ENCODE measurements at regions not wholly inside any gene's neighbourhood (a gene's known extent, or its start where the extent isn't known, plus 50 kb on each side); places are given as distances from the start of the nearest gene placed in this dataset.

DNA sequence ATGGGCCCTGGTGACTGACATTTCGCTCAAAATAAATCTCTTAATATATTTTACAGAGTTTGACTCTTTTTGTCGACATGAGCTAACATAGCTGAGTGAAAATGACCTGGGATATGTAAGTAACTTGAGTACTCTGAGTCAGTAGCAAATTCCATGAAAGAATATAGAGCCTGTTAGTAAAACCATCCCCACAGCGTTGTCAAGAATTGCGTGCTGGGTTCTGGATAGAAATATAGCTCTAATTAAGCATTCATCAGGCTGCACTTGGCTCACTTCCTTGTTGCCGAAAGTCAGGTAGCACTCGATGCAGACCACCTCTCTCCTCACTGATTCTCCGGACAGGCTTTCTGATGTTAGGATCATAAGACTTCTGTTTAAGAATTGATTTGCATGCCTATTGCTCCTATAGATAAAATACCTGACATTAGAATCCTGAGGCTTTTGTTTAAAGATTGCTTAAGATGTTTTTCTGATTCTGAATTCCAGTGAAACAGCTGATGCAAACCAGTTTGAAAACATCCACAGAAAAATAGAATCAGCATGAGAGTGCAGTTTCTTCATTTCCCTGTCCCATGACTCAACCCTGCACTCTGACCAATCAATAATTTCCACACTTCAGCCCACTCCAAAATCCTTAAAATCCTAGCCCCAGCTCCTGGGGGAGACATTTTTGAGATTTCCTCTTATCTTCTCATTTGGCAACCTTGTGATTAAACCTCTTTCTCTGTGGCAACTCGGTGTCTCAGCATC lies 310.6 kb downstream of the DIRAS2 start:
- Histone ChIP-seq H3K27ac (no peak overlapping the region), H3K4me3 (no peak overlapping the region), H3K27me3 (no peaks in the 10 kb centered on the region), H3K4me1 (no peaks in the 10 kb centered on the region), H3K9me3 (no peaks in the 10 kb centered on the region), H3K36me3 (no peaks in the 10 kb centered on the region)
- no peak for ATAC-seq
- TF ChIP-seq, protein P1, sequence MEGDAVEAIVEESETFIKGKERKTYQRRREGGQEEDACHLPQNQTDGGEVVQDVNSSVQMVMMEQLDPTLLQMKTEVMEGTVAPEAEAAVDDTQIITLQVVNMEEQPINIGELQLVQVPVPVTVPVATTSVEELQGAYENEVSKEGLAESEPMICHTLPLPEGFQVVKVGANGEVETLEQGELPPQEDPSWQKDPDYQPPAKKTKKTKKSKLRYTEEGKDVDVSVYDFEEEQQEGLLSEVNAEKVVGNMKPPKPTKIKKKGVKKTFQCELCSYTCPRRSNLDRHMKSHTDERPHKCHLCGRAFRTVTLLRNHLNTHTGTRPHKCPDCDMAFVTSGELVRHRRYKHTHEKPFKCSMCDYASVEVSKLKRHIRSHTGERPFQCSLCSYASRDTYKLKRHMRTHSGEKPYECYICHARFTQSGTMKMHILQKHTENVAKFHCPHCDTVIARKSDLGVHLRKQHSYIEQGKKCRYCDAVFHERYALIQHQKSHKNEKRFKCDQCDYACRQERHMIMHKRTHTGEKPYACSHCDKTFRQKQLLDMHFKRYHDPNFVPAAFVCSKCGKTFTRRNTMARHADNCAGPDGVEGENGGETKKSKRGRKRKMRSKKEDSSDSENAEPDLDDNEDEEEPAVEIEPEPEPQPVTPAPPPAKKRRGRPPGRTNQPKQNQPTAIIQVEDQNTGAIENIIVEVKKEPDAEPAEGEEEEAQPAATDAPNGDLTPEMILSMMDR (IDR thresholded peaks at IDR 0.05): no peak
- no peak for TF ChIP-seq POLR2AphosphoS5 (IDR thresholded peaks at IDR 0.05)
- WGBS, 2 donors (ENCODE audit: low coverage in 1 of 2): 70 to 79% methylated on average over 7 to 8 of the region's 8 CpGs

DNA sequence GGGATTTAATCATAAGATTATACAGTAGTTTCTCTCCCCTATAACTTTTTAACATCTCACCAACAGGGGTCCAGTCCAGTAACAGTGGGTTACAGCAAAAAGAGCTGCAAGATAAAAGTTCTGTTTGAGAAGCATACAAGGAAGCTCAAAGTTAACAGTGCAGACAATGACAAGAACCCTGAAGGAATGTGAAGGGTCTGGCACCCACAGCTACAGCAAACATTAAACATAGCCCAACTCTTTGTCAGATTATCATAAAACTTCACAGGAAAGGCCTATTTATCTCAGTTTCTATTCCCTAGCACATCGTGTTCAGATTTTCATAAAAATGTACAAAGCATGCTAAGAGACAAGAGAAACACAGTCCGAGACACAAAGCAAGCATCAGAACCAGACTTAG lies 309.4 kb downstream of the DIRAS2 start:
- H3K27ac ChIP-seq: no peak overlapping the region
- H3K27me3 ChIP-seq: no peaks in the 10 kb centered on the region
- 62 to 88% methylated on average over 1 to 2 of the region's 2 CpGs for WGBS, 2 donors (ENCODE audit: low coverage in 1 of 2)
- H3K36me3 ChIP-seq: no peaks in the 10 kb centered on the region
- no peaks in the 10 kb centered on the region for H3K9me3 ChIP-seq
- TF ChIP-seq POLR2AphosphoS5 (IDR thresholded peaks at IDR 0.05) (no peak), POLR2A (IDR thresholded peaks at IDR 0.05) (no peak), EP300 (IDR thresholded peaks at IDR 0.05) (no peak)
- TF ChIP-seq, protein P1 (IDR thresholded peaks at IDR 0.05): no peak
- H3K4me3 ChIP-seq: no peak overlapping the region
- H3K4me1 ChIP-seq: no peaks in the 10 kb centered on the region
- no peak for ATAC-seq

DNA sequence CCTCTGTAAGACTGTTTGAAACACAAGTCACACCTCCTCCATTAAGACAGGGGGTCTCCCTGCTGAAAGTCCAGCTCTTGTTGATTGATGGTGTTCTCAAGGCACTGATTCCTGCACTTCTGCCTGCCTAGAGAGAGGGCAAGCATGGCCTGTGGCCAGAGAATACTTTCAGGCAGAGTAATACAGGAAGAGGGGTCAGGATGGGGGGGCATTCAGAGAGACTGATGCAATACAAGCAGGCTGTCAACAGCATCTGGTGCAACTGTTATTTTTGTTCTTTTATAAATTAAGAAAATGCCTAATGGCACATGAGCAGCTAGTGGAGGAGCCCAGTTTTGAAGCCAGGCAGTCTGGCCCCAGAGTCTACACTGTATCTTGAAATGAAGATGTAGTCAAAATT lies 302.2 kb downstream of the DIRAS2 start:
- no peaks in the 10 kb centered on the region for H3K9me3 ChIP-seq
- no peak for ATAC-seq
- H3K4me3 ChIP-seq: no peak overlapping the region
- no peaks in the 10 kb centered on the region for H3K27me3 ChIP-seq
- H3K27ac ChIP-seq: no peak overlapping the region
- H3K4me1 ChIP-seq: no peaks in the 10 kb centered on the region
- H3K36me3 ChIP-seq: no peaks in the 10 kb centered on the region
- TF ChIP-seq POLR2A (IDR thresholded peaks at IDR 0.05) (no peak), POLR2AphosphoS5 (IDR thresholded peaks at IDR 0.05) (no peak), EP300 (IDR thresholded peaks at IDR 0.05) (no peak)
- TF ChIP-seq, protein P1 (IDR thresholded peaks at IDR 0.05): no peak

DNA sequence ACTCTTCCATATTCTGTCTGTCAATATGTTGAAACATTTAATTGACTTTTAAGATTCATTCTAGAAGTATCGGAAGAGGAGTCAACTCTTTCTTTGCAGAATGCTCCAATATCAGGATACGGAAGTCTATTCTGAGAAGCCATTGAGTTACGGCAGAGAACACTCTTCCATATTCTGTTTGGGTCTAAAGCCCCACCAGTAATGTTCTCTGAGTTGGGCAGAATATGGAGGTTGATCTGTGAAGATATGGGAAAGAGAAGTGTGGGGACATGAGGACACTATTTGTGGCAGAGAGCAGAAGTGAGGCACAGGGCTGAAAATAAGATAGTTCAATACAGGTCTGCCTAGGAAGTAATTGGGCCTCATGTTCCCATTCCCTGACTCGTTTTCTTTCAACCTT lies 300.0 kb downstream of the DIRAS2 start:
- Histone ChIP-seq H3K4me3 (no peak overlapping the region), H3K27ac (no peak overlapping the region), H3K9me3 (no peaks in the 10 kb centered on the region), H3K36me3 (no peaks in the 10 kb centered on the region), H3K4me1 (no peaks in the 10 kb centered on the region), H3K27me3 (peaks cover 5% of the 10 kb centered on the region)
- WGBS, 2 donors (ENCODE audit: low coverage in 1 of 2): 50 to 76% methylated on average over 4 of the region's 4 CpGs
- TF ChIP-seq EP300 (IDR thresholded peaks at IDR 0.05) (no peak), POLR2A (IDR thresholded peaks at IDR 0.05) (no peak), POLR2AphosphoS5 (IDR thresholded peaks at IDR 0.05) (no peak)
- TF ChIP-seq, protein P1 (IDR thresholded peaks at IDR 0.05): no peak
- no peak for ATAC-seq

DNA sequence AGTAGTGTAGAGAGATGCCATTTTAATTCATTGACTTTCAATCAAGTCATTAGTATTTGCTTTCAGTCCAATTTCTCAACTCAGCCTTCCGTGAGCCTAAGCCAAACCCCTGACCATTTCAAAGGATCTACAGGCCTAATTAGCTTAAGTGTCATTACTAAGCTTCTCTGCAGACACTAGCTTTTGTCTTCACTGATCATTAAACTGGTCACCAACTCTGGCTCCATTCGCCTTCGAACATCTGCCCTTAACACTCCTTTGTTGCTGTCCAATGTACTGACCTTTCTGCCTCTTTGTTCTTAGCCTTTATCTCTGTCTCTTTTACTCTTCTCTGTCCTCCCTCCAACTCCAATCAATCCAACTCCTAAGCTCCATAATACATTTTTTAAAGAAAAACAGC lies 299.3 kb downstream of the DIRAS2 start:
- H3K36me3 ChIP-seq: no peaks in the 10 kb centered on the region
- H3K27ac ChIP-seq: no peak overlapping the region
- TF ChIP-seq POLR2A (IDR thresholded peaks at IDR 0.05): no peak
- TF ChIP-seq, protein P1 (IDR thresholded peaks at IDR 0.05): no peak
- TF ChIP-seq POLR2AphosphoS5 (IDR thresholded peaks at IDR 0.05): no peak
- no peak for TF ChIP-seq EP300 (IDR thresholded peaks at IDR 0.05)
- H3K9me3 ChIP-seq: no peaks in the 10 kb centered on the region
- 78 to 84% methylated on average over 3 of the region's 3 CpGs for WGBS, 2 donors (ENCODE audit: low coverage in 1 of 2)
- H3K4me3 ChIP-seq: no peak overlapping the region
- H3K27me3 ChIP-seq: peaks cover 7% of the 10 kb centered on the region
- no peak for ATAC-seq
- H3K4me1 ChIP-seq: no peaks in the 10 kb centered on the region

Data from gastroesophageal sphincter (tissue), 4 donors.